NT2/D1 (cell line): ENCODE measurements at regions not wholly inside any gene's neighbourhood (a gene's known extent, or its start where the extent isn't known, plus 50 kb on each side); places are given as distances from the start of the nearest gene placed in this dataset.

ENCODE experiments used
- DNase-seq: peaks from one replicate; pipeline ENCODE4 v3.0.0-alpha.2; 2011; ENCODE audit warnings: low read depth, low spot score
- H3K27me3 ChIP-seq: 2 replicates; pipeline ENCODE4 v1.6.0; 2011; ENCODE audit warnings: mild to moderate bottlenecking; ENCODE audit not compliant: insufficient read length, insufficient read depth
- H3K36me3 ChIP-seq: 2 replicates; pipeline ENCODE4 v1.6.1; 2011; ENCODE audit warnings: mild to moderate bottlenecking, low read length, mixed read lengths; ENCODE audit not compliant: insufficient read depth, insufficient read length
- H3K4me1 ChIP-seq: 2 replicates; pipeline ENCODE4 v1.5.1; 2011; ENCODE audit not compliant: insufficient read depth, insufficient read length
- H3K4me3 ChIP-seq: 2 replicates; pipeline ENCODE4 v1.5.1; 2011; ENCODE audit warnings: low read depth; ENCODE audit not compliant: insufficient read length
- H3K9ac ChIP-seq: 2 replicates; pipeline ENCODE4 v1.6.0; 2011; ENCODE audit warnings: low read depth; ENCODE audit not compliant: insufficient read length
- H3K9me3 ChIP-seq: 2 replicates; pipeline ENCODE4 v1.5.1; 2011; ENCODE audit warnings: mild to moderate bottlenecking, low read length; ENCODE audit not compliant: insufficient read depth
- SUZ12 ChIP-seq: IDR thresholded peaks from 2 replicates; pipeline ENCODE4 v1.6.1; 2011; ENCODE audit not compliant: insufficient read length, insufficient read depth; ENCODE audit errors: extremely low read depth
- YY1 ChIP-seq: IDR thresholded peaks from 2 replicates; pipeline ENCODE4 v1.6.1; 2011; ENCODE audit not compliant: insufficient read length, insufficient read depth
- ZNF274 ChIP-seq: IDR thresholded peaks from 2 replicates; pipeline ENCODE4 v1.6.1; 2011; ENCODE audit warnings: mild to moderate bottlenecking, low read depth, low read length

GRCh38 chr3:21290557-21290956, 460.5 kb downstream of the ZNF385D start:
- H3K27me3 ChIP-seq = no peaks in the 10 kb centered on the region
- H3K4me3 ChIP-seq = no peak overlapping the region
- no peaks in the 10 kb centered on the region for H3K4me1 ChIP-seq
- no peak overlapping the region for H3K9ac ChIP-seq
- TF ChIP-seq YY1 = no peak
- TF ChIP-seq SUZ12 = no peak
- no peak for TF ChIP-seq ZNF274
- no peaks in the 10 kb centered on the region; the same call in 1 of the 2 replicates for H3K9me3 ChIP-seq
- H3K36me3 ChIP-seq = no peaks in the 10 kb centered on the region
- no peak for DNase-seq

GRCh38 chr3:21274079-21274571, 476.9 kb downstream of the ZNF385D start:
- no peaks in the 10 kb centered on the region for H3K36me3 ChIP-seq
- no peaks in the 10 kb centered on the region for H3K4me1 ChIP-seq
- no peaks in the 10 kb centered on the region for H3K27me3 ChIP-seq
- no peak for TF ChIP-seq ZNF274
- no peak for TF ChIP-seq SUZ12
- TF ChIP-seq YY1 = no peak
- H3K9me3 ChIP-seq = peaks cover 13% of the 10 kb centered on the region; the same call in 1 of the 2 replicates
- no peak overlapping the region for H3K4me3 ChIP-seq
- no peak overlapping the region for H3K9ac ChIP-seq
- no peak for DNase-seq

- DNase-seq = no peak
- H3K4me1 ChIP-seq = no peaks in the 10 kb centered on the region
- peaks cover 13% of the 10 kb centered on the region; the same call in 1 of the 2 replicates for H3K9me3 ChIP-seq
- H3K9ac ChIP-seq = no peak overlapping the region
- no peaks in the 10 kb centered on the region for H3K27me3 ChIP-seq
- H3K36me3 ChIP-seq = no peaks in the 10 kb centered on the region
- TF ChIP-seq ZNF274 (no peak), YY1 (no peak), SUZ12 (no peak)
- H3K4me3 ChIP-seq = no peak overlapping the region
Measured at GRCh38 chr3:21273259-21274025, 477.6 kb downstream of the ZNF385D start.

GRCh38 chr3:21271606-21272016, 479.4 kb downstream of the ZNF385D start:
- no peak for DNase-seq
- Histone ChIP-seq H3K4me3 (no peak overlapping the region), H3K36me3 (no peaks in the 10 kb centered on the region), H3K9ac (no peak overlapping the region), H3K9me3 (peaks cover 13% of the 10 kb centered on the region; the same call in 1 of the 2 replicates), H3K27me3 (no peaks in the 10 kb centered on the region), H3K4me1 (no peaks in the 10 kb centered on the region)
- no peak for TF ChIP-seq SUZ12
- TF ChIP-seq ZNF274 = no peak
- TF ChIP-seq YY1 = no peak

- H3K27me3 ChIP-seq = no peaks in the 10 kb centered on the region
- H3K4me1 ChIP-seq = no peaks in the 10 kb centered on the region
- H3K9ac ChIP-seq = no peak overlapping the region
- H3K36me3 ChIP-seq = no peaks in the 10 kb centered on the region
- H3K4me3 ChIP-seq = no peak overlapping the region
- TF ChIP-seq YY1 (no peak), SUZ12 (no peak), ZNF274 (no peak)
- H3K9me3 ChIP-seq = peaks cover 13% of the 10 kb centered on the region; the same call in 1 of the 2 replicates
- no peak for DNase-seq
Measured at GRCh38 chr3:21269882-21270281, 481.1 kb downstream of the ZNF385D start.

- no peak overlapping the region for H3K9ac ChIP-seq
- no peak for DNase-seq
- no peak overlapping the region for H3K4me3 ChIP-seq
- no peak for TF ChIP-seq SUZ12
- no peak for TF ChIP-seq YY1
- no peak for TF ChIP-seq ZNF274
- no peaks in the 10 kb centered on the region for H3K36me3 ChIP-seq
- peaks cover 7% of the 10 kb centered on the region; the same call in 1 of the 2 replicates for H3K9me3 ChIP-seq
- H3K4me1 ChIP-seq = no peaks in the 10 kb centered on the region
- H3K27me3 ChIP-seq = no peaks in the 10 kb centered on the region
Measured at GRCh38 chr3:21260507-21260906, 490.5 kb downstream of the ZNF385D start.

- no peaks in the 10 kb centered on the region for H3K36me3 ChIP-seq
- no peaks in the 10 kb centered on the region for H3K27me3 ChIP-seq
- no peak for DNase-seq
- peaks cover 9% of the 10 kb centered on the region; the same call in 1 of the 2 replicates for H3K9me3 ChIP-seq
- no peaks in the 10 kb centered on the region for H3K4me1 ChIP-seq
- no peak overlapping the region for H3K9ac ChIP-seq
- H3K4me3 ChIP-seq = no peak overlapping the region
- TF ChIP-seq ZNF274 (no peak), YY1 (no peak)
Measured at GRCh38 chr3:21259896-21260295, 491.1 kb downstream of the ZNF385D start.
